ENCODE measurements at regions not wholly inside any gene's neighbourhood (a gene's known extent, or its start where the extent isn't known, plus 50 kb on each side); places are given as distances from the start of the nearest gene placed in this dataset.

- no peak for TF ChIP-seq CTCF (IDR thresholded peaks at IDR 0.05)
- TF ChIP-seq POLR2AphosphoS5 (IDR thresholded peaks at IDR 0.05; ENCODE audit: low read depth, low read length), result no peak
- TF ChIP-seq REST (IDR thresholded peaks at IDR 0.05; ENCODE audit: insufficient read depth in 1 of 2, low read depth in 2 of 2, low read length in 1 of 2), result no peak
- TF ChIP-seq SIN3A (IDR thresholded peaks at IDR 0.05; ENCODE audit: borderline replicate concordance, insufficient read depth, low read depth, low read length), result no peak
These were observed 582.8 kb downstream of the TCERG1L start for GRCh38 chr10:130728531-130729215.
